Right ventricle myocardium inferior (tissue), 1 donor: ENCODE measurements at regions not wholly inside any gene's neighbourhood (a gene's known extent, or its start where the extent isn't known, plus 50 kb on each side); places are given as distances from the start of the nearest gene placed in this dataset.
"Not testable (repeated sequence)": the region's sequence is repeated elsewhere in the genome, so short reads cannot be mapped to it uniquely, and the experiment has no call there.

Experiments
- ATAC-seq: fragments of 200-7000 bp; cut with Tn5 transposase; one replicate; pipeline ENCODE4 v1.9.1; 2020; ENCODE audit warnings: mild to moderate bottlenecking, moderate library complexity
- DNase-seq: peaks from one replicate; pipeline ENCODE4 v3.0.0; 2021; ENCODE audit errors: missing footprints
- intact Hi-C: fragments of 100-400 bp; cut with DNase I; formaldehyde crosslinking; loops from one replicate; pipeline ENCODE4 v1.11.0; 2022
- donor health status: DM: no; HTN: yes; CAD: no; lungs with severe emphysema.

- DNase-seq (no peak), ATAC-seq (no peak)
- intact Hi-C loops = no loop called here
These were observed 84.7 kb downstream of the RBBP6 start for GRCh38 chr16:24624102-24624501.

- ATAC-seq (no peak), DNase-seq (no peak)
- intact Hi-C loops = no loop called here
These were observed 86.9 kb downstream of the RBBP6 start for GRCh38 chr16:24626256-24626655.

GRCh38 chr16:24634919-24635318 is 94.5 kb upstream of the TNRC6A start:
- intact Hi-C loops = no loop called here
- no peak for DNase-seq
- ATAC-seq = no peak

GRCh38 chr16:24635900-24636610 is 93.4 kb upstream of the TNRC6A start:
- intact Hi-C loops = no loop called here
- no peak for DNase-seq
- ATAC-seq = peak; percentile 54

- no peak for ATAC-seq
- no peak for DNase-seq
- intact Hi-C loops = no loop called here
These were observed 89.7 kb upstream of the TNRC6A start for GRCh38 chr16:24639769-24640168.

- intact Hi-C loops = no loop called here
- ATAC-seq (no peak), DNase-seq (no peak)
These were observed 86.0 kb upstream of the TNRC6A start for GRCh38 chr16:24643489-24643888.

- no peak for DNase-seq
- intact Hi-C loops = no loop called here
- peak; percentile 39 for ATAC-seq
These were observed 83.5 kb upstream of the TNRC6A start for GRCh38 chr16:24645739-24646645.

GRCh38 chr16:24646646-24646995 is 82.8 kb upstream of the TNRC6A start:
- ATAC-seq = no peak
- no peak for DNase-seq
- intact Hi-C loops = no loop called here

GRCh38 chr16:24652209-24652712 is 77.2 kb upstream of the TNRC6A start:
- no peak for DNase-seq
- intact Hi-C loops = no loop called here
- ATAC-seq = no peak

- intact Hi-C loops = no loop called here
- no peak for DNase-seq
- no peak for ATAC-seq
These were observed 76.6 kb upstream of the TNRC6A start for GRCh38 chr16:24652803-24653202.

- intact Hi-C loops = no loop called here
- ATAC-seq (no peak), DNase-seq (no peak)
These were observed 75.7 kb upstream of the TNRC6A start for GRCh38 chr16:24653725-24654124.

GRCh38 chr16:24665942-24666341 is 63.5 kb upstream of the TNRC6A start:
- not testable (repeated sequence) for ATAC-seq, DNase-seq
- intact Hi-C loops = loop anchor here (10.0 kb wide), 1 partner anchor 61 kb away; no protein-coding TSS in a partner anchor

GRCh38 chr16:24667244-24667764 is 62.1 kb upstream of the TNRC6A start:
- intact Hi-C loops = loop anchor here (10.0 kb wide), 1 partner anchor 63 kb away; no protein-coding TSS in a partner anchor
- DNase-seq = no peak
- no peak for ATAC-seq

GRCh38 chr16:24668481-24669061 is 60.9 kb upstream of the TNRC6A start:
- intact Hi-C loops = loop anchor here (10.0 kb wide), 1 partner anchor 64 kb away; no protein-coding TSS in a partner anchor
- no peak for ATAC-seq
- DNase-seq = no peak

- DNase-seq (peak; percentile 73), ATAC-seq (peak; percentile 75)
- intact Hi-C loops = no loop called here
These were observed 58.6 kb upstream of the TNRC6A start for GRCh38 chr16:24670623-24671454.

GRCh38 chr16:24671455-24671954 is 57.9 kb upstream of the TNRC6A start:
- intact Hi-C loops = no loop called here
- ATAC-seq (no peak), DNase-seq (no peak)

GRCh38 chr16:24673155-24673554 is 56.3 kb upstream of the TNRC6A start:
- intact Hi-C loops = no loop called here
- ATAC-seq (no peak), DNase-seq (no peak)

- no peak for DNase-seq
These were observed 54.6 kb upstream of the TNRC6A start for GRCh38 chr16:24674877-24675276.

More at GRCh38 chr16:24674877-24675276, 54.6 kb upstream of the TNRC6A start:
- ATAC-seq = no peak
- intact Hi-C loops = no loop called here
